Transverse colon (tissue), 4 donors: ENCODE measurements at regions not wholly inside any gene's neighbourhood (a gene's known extent, or its start where the extent isn't known, plus 50 kb on each side); places are given as distances from the start of the nearest gene placed in this dataset.

Experiments used
- DNase-seq: peaks from one replicate; pipeline ENCODE4 v3.0.0-alpha.2; 2019
- H3K27ac ChIP-seq, 4 donors: fragments of 200-600 bp; sonication (generic); 2 replicates each; pipeline ENCODE4 v1.5.1; 2016 to 2018; ENCODE audit warnings: inconsistent platforms in 4 of 4
- H3K27me3 ChIP-seq: fragments of 200-600 bp; sonication (generic); 2 replicates; pipeline ENCODE4 v1.5.1; 2017; ENCODE audit warnings: inconsistent platforms
- H3K36me3 ChIP-seq, 4 donors: fragments of 200-600 bp; sonication (generic); 2 replicates each; pipeline ENCODE4 v1.5.1; 2017 to 2019; ENCODE audit warnings: inconsistent platforms in 4 of 4
- H3K4me1 ChIP-seq, 4 donors: fragments of 200-600 bp; sonication (generic); 2 replicates each; pipeline ENCODE4 v1.5.1; 2017 to 2020; ENCODE audit warnings: inconsistent platforms in 4 of 4
- H3K4me3 ChIP-seq, 4 donors: fragments of 200-600 bp; sonication (generic); 1 replicate in 1 of 4; 2 replicates in 3 of 4; pipeline versions ENCODE4 v1.5.1 to v1.6.1; 2017 to 2019; ENCODE audit warnings: inconsistent platforms in 4 of 4
- H3K9me3 ChIP-seq, 2 donors: fragments of 200-600 bp; sonication (generic); 2 replicates each; pipeline ENCODE4 v1.5.1; 2017 to 2019; ENCODE audit warnings: inconsistent platforms in 2 of 2
- CTCF ChIP-seq, 5 experiments: fragments of 200-600 bp in 3 of 5; fragments of 450-650 bp in 2 of 5; sonication (generic) in 3 of 5; IDR thresholded peaks; 1 replicate in 2 of 5; 2 replicates in 3 of 5; pipeline ENCODE4 v1.5.1; 2016 to 2017; ENCODE audit warnings: antibody characterized with exemption in 5 of 5, inconsistent platforms in 3 of 5, mild to moderate bottlenecking in 2 of 5, moderate library complexity in 1 of 5
- EP300 ChIP-seq: sonication (generic); formaldehyde crosslinking; IDR thresholded peaks from one replicate; pipeline ENCODE4 v1.6.1; 2017; ENCODE audit warnings: antibody characterized with exemption, low read depth
- POLR2A ChIP-seq: fragments of 450-650 bp; IDR thresholded peaks from one replicate; pipeline ENCODE4 v1.6.1; 2016; ENCODE audit warnings: antibody characterized with exemption, mild to moderate bottlenecking, moderate library complexity
- POLR2AphosphoS5 ChIP-seq, 3 donors: sonication (generic); formaldehyde crosslinking; IDR thresholded peaks; one replicate each; pipeline ENCODE4 v1.6.1; 2016; ENCODE audit warnings: antibody characterized with exemption in 3 of 3
- WGBS, 2 donors: methylation state at CpG; one replicate each; pipeline ENCODE4 v1.1.5; 2018; ENCODE audit warnings: low coverage in 1 of 2; 5-methylcytosine and 5-hydroxymethylcytosine counted together
- in situ Hi-C, 4 donors: fragments of 200-750 bp; cut with MboI; loops; one replicate each; pipeline versions ENCODE4 v1.15.0 to v1.15.1; 2017; ENCODE audit warnings: low sequenced_read_pairs in 3 of 4, low pct_ligation_motif_present in 1 of 4, low pct_unique_long_range_greater_than_20kb in 1 of 4
- intact Hi-C: fragments of 100-400 bp; cut with DNase I; formaldehyde crosslinking; loops from one replicate; pipeline ENCODE4 v1.15.1; 2023; ENCODE audit warnings: low total_unique reads

GRCh38 chr1:58206749-58207148, 339.8 kb downstream of the OMA1 start:
- H3K27me3 ChIP-seq = no peaks in the 10 kb centered on the region
- H3K4me3 ChIP-seq = no peak overlapping the region
- H3K9me3 ChIP-seq = no peaks in the 10 kb centered on the region
- H3K4me1 ChIP-seq = no peaks in the 10 kb centered on the region
- intact Hi-C loops (no loop called here), in situ Hi-C loops (no loop called here)
- H3K27ac ChIP-seq = no peak overlapping the region
- H3K36me3 ChIP-seq = no peaks in the 10 kb centered on the region
- TF ChIP-seq EP300 (no peak), POLR2A (no peak)
- WGBS, 2 donors = 92% methylated on average over 1 of the region's 1 CpG; no CpG with 5 or more reads in 1 of the 2 donors
- DNase-seq = no peak

- Histone ChIP-seq H3K27me3 (no peaks in the 10 kb centered on the region), H3K4me1 (no peaks in the 10 kb centered on the region), H3K9me3 (no peaks in the 10 kb centered on the region), H3K36me3 (no peaks in the 10 kb centered on the region), H3K27ac (no peak overlapping the region), H3K4me3 (no peak overlapping the region)
- TF ChIP-seq EP300 (no peak), POLR2A (no peak), CTCF (IDR thresholded peaks at IDR 0.05) (no peak), POLR2AphosphoS5 (IDR thresholded peaks at IDR 0.05) (no peak)
- DNase-seq = no peak
- 62 to 78% methylated on average over 3 of the region's 3 CpGs for WGBS, 2 donors
- intact Hi-C loops (no loop called here), in situ Hi-C loops (no loop called here)
These were observed 342.2 kb downstream of the OMA1 start for GRCh38 chr1:58204284-58204683.

- TF ChIP-seq POLR2AphosphoS5 (IDR thresholded peaks at IDR 0.05) (no peak), EP300 (no peak), CTCF (IDR thresholded peaks at IDR 0.05) (no peak), POLR2A (no peak)
- Histone ChIP-seq H3K27ac (no peak overlapping the region), H3K4me3 (no peak overlapping the region), H3K9me3 (no peaks in the 10 kb centered on the region), H3K36me3 (no peaks in the 10 kb centered on the region), H3K4me1 (no peaks in the 10 kb centered on the region), H3K27me3 (no peaks in the 10 kb centered on the region)
- intact Hi-C loops = no loop called here
- DNase-seq = no peak
- 75 to 86% methylated on average over 1 to 2 of the region's 2 CpGs for WGBS, 2 donors
- in situ Hi-C loops = no loop called here
These were observed 344.9 kb downstream of the OMA1 start for GRCh38 chr1:58201492-58202106.

GRCh38 chr1:58200437-58200836, 346.1 kb downstream of the OMA1 start:
- no peaks in the 10 kb centered on the region for H3K4me1 ChIP-seq
- no peak overlapping the region for H3K27ac ChIP-seq
- no peak for TF ChIP-seq POLR2AphosphoS5 (IDR thresholded peaks at IDR 0.05)
- no peak for TF ChIP-seq POLR2A
- TF ChIP-seq CTCF (IDR thresholded peaks at IDR 0.05) = no peak
- no peak for TF ChIP-seq EP300
- intact Hi-C loops = no loop called here
- H3K27me3 ChIP-seq = no peaks in the 10 kb centered on the region
- H3K36me3 ChIP-seq = no peaks in the 10 kb centered on the region
- no peak for DNase-seq
- H3K9me3 ChIP-seq = no peaks in the 10 kb centered on the region
- H3K4me3 ChIP-seq = no peak overlapping the region
- in situ Hi-C loops = no loop called here

- in situ Hi-C loops (no loop called here), intact Hi-C loops (no loop called here)
- no peak for DNase-seq
These were observed 348.7 kb downstream of the OMA1 start for GRCh38 chr1:58197811-58198210.

More at GRCh38 chr1:58197811-58198210, 348.7 kb downstream of the OMA1 start:
- TF ChIP-seq CTCF (IDR thresholded peaks at IDR 0.05) (no peak), POLR2AphosphoS5 (IDR thresholded peaks at IDR 0.05) (no peak), POLR2A (no peak), EP300 (no peak)
- H3K36me3 ChIP-seq = no peaks in the 10 kb centered on the region
- no peaks in the 10 kb centered on the region for H3K27me3 ChIP-seq
- H3K4me3 ChIP-seq = no peak overlapping the region
- H3K4me1 ChIP-seq = no peaks in the 10 kb centered on the region
- H3K27ac ChIP-seq = no peak overlapping the region
- 85 to 100% methylated on average over 1 of the region's 1 CpG for WGBS, 2 donors
- H3K9me3 ChIP-seq = no peaks in the 10 kb centered on the region
